Testis (tissue), 2 donors: ENCODE measurements at regions not wholly inside any gene's neighbourhood (a gene's known extent, or its start where the extent isn't known, plus 50 kb on each side); places are given as distances from the start of the nearest gene placed in this dataset.

Experiments used
- CTCF ChIP-seq, 3 experiments: fragments of 450-650 bp in 2 of 3; fragments of 200-600 bp in 1 of 3; sonication (generic) in 1 of 3; IDR thresholded peaks; one replicate each; pipeline ENCODE4 v1.5.1; 2016 to 2019; ENCODE audit warnings: antibody characterized with exemption in 3 of 3, mild to moderate bottlenecking in 2 of 3, moderate library complexity in 1 of 3
- POLR2A ChIP-seq: fragments of 450-650 bp; IDR thresholded peaks from one replicate; pipeline ENCODE4 v1.6.1; 2017; ENCODE audit warnings: antibody characterized with exemption, mild to moderate bottlenecking, moderate library complexity

DNA sequence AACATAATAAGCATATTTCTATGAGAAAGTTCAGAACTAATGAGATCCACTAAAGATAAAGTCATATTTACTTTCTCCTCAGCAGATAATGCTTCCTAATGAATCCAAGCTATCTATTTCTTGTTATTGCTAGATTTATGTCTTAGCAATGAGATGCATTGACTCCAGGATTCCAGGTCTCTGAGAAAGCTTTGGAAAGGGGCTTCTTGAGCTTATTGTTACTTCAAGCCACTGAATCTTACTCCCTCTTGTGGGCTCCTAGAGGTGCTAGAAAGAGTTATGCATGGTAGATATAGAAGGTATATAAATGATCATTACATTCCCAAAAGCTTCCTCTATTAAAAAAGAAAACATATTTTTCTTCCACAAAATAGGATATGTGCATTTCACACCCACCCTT is 246.4 kb upstream of the ADAMTS5 start:
- TF ChIP-seq CTCF (IDR thresholded peaks at IDR 0.05) (no peak), POLR2A (no peak)
